ENCODE measurements at regions not wholly inside any gene's neighbourhood (a gene's known extent, or its start where the extent isn't known, plus 50 kb on each side); places are given as distances from the start of the nearest gene placed in this dataset.

DNA sequence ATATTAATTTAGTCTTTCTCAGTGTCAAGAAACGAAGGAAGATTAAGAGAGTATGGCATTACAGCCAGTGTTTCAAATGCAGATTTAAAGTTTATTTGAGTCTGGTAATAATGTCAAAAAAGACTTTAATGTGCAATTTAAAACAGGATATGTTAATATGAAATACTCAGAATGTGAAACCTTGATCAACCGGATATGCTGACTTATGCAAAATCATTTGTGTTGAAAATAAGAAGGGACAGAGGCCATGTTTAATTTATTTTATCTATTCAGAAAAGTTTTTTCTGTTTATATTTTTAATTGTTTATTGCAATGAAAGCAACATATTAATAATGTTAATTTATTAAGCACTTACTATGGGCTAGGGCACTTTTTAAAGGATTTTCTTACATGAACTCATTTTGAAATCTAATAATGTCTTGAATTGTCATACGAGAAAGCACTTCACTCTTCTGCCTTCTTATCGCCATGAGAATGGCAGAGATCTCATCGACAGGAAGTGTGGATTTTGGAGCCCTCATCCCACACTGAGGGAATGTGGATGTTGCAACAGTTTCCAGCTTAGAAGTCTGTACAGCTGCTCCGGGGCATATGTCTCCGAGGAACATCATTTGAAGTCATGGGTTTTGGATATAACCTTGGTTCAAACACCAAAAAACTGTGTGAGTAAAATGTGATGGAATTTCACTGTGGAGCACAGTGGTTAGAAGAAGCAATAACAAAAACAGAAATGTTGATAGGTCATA is 1410.4 kb downstream of the EPHA7 start:
- Histone ChIP-seq H3K9ac (ENCODE audit: low read depth, low read length) (no peak overlapping the region), H3K36me3 (ENCODE audit: insufficient read depth, low read depth, low read length) (no peaks in the 10 kb centered on the region), H3K27ac (ENCODE audit: low read length) (no peak overlapping the region), H3K4me3 (ENCODE audit: low read length) (no peak overlapping the region), H3K4me1 (ENCODE audit: insufficient read depth, low read length) (no peaks in the 10 kb centered on the region), H3K27me3 (ENCODE audit: insufficient read depth, low read length) (no peaks in the 10 kb centered on the region), H3K9me3 (ENCODE audit: insufficient read depth, low read depth, low read length) (peaks cover 7% of the 10 kb centered on the region; the same call in 1 of the 2 replicates)

DNA sequence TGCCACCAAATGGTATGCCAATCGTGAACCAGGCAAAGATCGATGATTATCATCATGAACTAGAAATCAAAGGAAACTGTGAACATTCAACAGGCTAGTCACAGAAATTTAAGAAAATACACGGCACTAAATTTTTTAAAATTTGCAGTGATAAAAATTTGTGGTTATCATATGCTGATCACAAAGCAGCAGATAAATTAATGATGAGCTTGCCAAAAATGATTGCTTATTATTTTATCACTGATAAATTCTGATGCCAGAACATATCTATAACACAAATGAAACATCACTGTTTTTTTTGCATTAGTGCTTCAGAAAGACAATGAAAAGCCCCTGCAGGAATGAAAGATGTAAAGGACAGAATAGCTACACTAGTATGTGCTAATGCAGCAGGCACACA is 1413.2 kb upstream of the MAP3K7 start:
- Histone ChIP-seq H3K27ac (ENCODE audit: low read length) (no peak overlapping the region), H3K9ac (ENCODE audit: low read depth, low read length) (no peak overlapping the region), H3K4me3 (ENCODE audit: low read length) (no peak overlapping the region), H3K4me1 (ENCODE audit: insufficient read depth, low read length) (no peaks in the 10 kb centered on the region), H3K9me3 (ENCODE audit: insufficient read depth, low read depth, low read length) (no peaks in the 10 kb centered on the region), H3K27me3 (ENCODE audit: insufficient read depth, low read length) (no peaks in the 10 kb centered on the region), H3K36me3 (ENCODE audit: insufficient read depth, low read depth, low read length) (no peaks in the 10 kb centered on the region)

- Histone ChIP-seq H3K9me3 (ENCODE audit: insufficient read depth, low read depth, low read length) (peaks cover 5% of the 10 kb centered on the region), H3K27me3 (ENCODE audit: insufficient read depth, low read length) (no peaks in the 10 kb centered on the region), H3K27ac (ENCODE audit: low read length) (no peak overlapping the region), H3K4me1 (ENCODE audit: insufficient read depth, low read length) (no peaks in the 10 kb centered on the region), H3K4me3 (ENCODE audit: low read length) (no peak overlapping the region), H3K9ac (ENCODE audit: low read depth, low read length) (no peak overlapping the region), H3K36me3 (ENCODE audit: insufficient read depth, low read depth, low read length) (no peaks in the 10 kb centered on the region)
These were observed 1407.9 kb upstream of the MAP3K7 start for GRCh38 chr6:91994787-91995186.

- H3K9ac ChIP-seq (ENCODE audit: low read depth, low read length) = no peak overlapping the region
- H3K36me3 ChIP-seq (ENCODE audit: insufficient read depth, low read depth, low read length) = no peaks in the 10 kb centered on the region
- no peak overlapping the region for H3K4me3 ChIP-seq (ENCODE audit: low read length)
- H3K4me1 ChIP-seq (ENCODE audit: insufficient read depth, low read length) = no peaks in the 10 kb centered on the region
- no peak overlapping the region for H3K27ac ChIP-seq (ENCODE audit: low read length)
- no peaks in the 10 kb centered on the region for H3K9me3 ChIP-seq (ENCODE audit: insufficient read depth, low read depth, low read length)
- no peaks in the 10 kb centered on the region for H3K27me3 ChIP-seq (ENCODE audit: insufficient read depth, low read length)
These were observed 1395.7 kb upstream of the MAP3K7 start for GRCh38 chr6:91982559-91982958.

DNA sequence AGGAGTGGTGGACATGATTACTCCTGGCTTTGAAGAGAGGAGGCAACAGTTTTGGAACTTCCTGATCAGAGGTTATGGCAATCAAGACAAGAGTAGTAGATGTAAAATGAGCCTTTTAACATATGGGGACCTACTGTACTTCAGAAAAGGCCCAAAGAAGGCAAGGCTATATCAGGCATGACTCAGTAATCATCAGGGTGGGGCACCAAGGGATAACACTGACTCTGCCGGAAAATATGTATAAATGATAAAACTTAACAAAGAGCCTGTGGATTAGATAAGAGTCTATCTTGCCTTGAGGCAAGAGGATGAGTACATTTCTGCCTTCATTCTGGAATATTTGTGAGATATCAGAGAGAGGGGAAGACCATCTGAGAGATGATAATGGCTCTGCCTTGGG is 1389.9 kb upstream of the MAP3K7 start:
- Histone ChIP-seq H3K36me3 (ENCODE audit: insufficient read depth, low read depth, low read length) (no peaks in the 10 kb centered on the region), H3K27me3 (ENCODE audit: insufficient read depth, low read length) (no peaks in the 10 kb centered on the region), H3K4me1 (ENCODE audit: insufficient read depth, low read length) (no peaks in the 10 kb centered on the region), H3K4me3 (ENCODE audit: low read length) (no peak overlapping the region), H3K9me3 (ENCODE audit: insufficient read depth, low read depth, low read length) (peaks cover 4% of the 10 kb centered on the region; the same call in 1 of the 2 replicates), H3K27ac (ENCODE audit: low read length) (no peak overlapping the region), H3K9ac (ENCODE audit: low read depth, low read length) (no peak overlapping the region)

- H3K36me3 ChIP-seq (ENCODE audit: insufficient read depth, low read depth, low read length) = no peaks in the 10 kb centered on the region
- no peak overlapping the region for H3K27ac ChIP-seq (ENCODE audit: low read length)
- H3K27me3 ChIP-seq (ENCODE audit: insufficient read depth, low read length) = no peaks in the 10 kb centered on the region
- H3K4me3 ChIP-seq (ENCODE audit: low read length) = no peak overlapping the region
- H3K4me1 ChIP-seq (ENCODE audit: insufficient read depth, low read length) = no peaks in the 10 kb centered on the region
- no peak overlapping the region for H3K9ac ChIP-seq (ENCODE audit: low read depth, low read length)
- H3K9me3 ChIP-seq (ENCODE audit: insufficient read depth, low read depth, low read length) = peaks cover 21% of the 10 kb centered on the region
These were observed 1383.8 kb upstream of the MAP3K7 start for GRCh38 chr6:91970700-91971099.

DNA sequence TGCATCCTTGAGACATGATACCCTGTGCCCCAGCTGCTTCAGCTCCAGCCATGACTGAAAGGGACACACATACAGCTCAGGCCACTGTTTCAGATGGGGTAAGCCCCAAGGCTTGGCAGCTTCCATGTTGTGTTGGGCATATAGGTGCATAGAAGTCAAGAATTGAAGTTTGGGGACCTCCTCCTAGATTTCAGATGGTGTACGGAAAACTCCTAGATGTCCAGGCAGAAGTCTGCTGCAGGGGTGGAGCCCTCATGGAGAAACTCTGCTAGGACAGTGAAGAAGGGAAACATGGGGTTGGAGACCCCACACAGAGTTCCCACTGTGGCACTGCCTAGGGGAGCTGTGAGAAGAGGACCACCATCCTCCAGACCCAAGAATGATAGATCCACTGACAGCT is 1379.0 kb upstream of the MAP3K7 start:
- H3K36me3 ChIP-seq (ENCODE audit: insufficient read depth, low read depth, low read length) = no peaks in the 10 kb centered on the region
- no peaks in the 10 kb centered on the region for H3K27me3 ChIP-seq (ENCODE audit: insufficient read depth, low read length)
- H3K4me1 ChIP-seq (ENCODE audit: insufficient read depth, low read length) = no peaks in the 10 kb centered on the region
- H3K9ac ChIP-seq (ENCODE audit: low read depth, low read length) = no peak overlapping the region
- peaks cover 27% of the 10 kb centered on the region for H3K9me3 ChIP-seq (ENCODE audit: insufficient read depth, low read depth, low read length)
- no peak overlapping the region for H3K27ac ChIP-seq (ENCODE audit: low read length)
- H3K4me3 ChIP-seq (ENCODE audit: low read length) = no peak overlapping the region

GRCh38 chr6:91961671-91962070 is 1374.8 kb upstream of the MAP3K7 start:
- peaks cover 19% of the 10 kb centered on the region for H3K9me3 ChIP-seq (ENCODE audit: insufficient read depth, low read depth, low read length)
- H3K4me3 ChIP-seq (ENCODE audit: low read length) = no peak overlapping the region
- no peaks in the 10 kb centered on the region for H3K36me3 ChIP-seq (ENCODE audit: insufficient read depth, low read depth, low read length)
- no peaks in the 10 kb centered on the region for H3K27me3 ChIP-seq (ENCODE audit: insufficient read depth, low read length)
- H3K27ac ChIP-seq (ENCODE audit: low read length) = no peak overlapping the region
- no peak overlapping the region for H3K9ac ChIP-seq (ENCODE audit: low read depth, low read length)
- no peaks in the 10 kb centered on the region for H3K4me1 ChIP-seq (ENCODE audit: insufficient read depth, low read length)

DNA sequence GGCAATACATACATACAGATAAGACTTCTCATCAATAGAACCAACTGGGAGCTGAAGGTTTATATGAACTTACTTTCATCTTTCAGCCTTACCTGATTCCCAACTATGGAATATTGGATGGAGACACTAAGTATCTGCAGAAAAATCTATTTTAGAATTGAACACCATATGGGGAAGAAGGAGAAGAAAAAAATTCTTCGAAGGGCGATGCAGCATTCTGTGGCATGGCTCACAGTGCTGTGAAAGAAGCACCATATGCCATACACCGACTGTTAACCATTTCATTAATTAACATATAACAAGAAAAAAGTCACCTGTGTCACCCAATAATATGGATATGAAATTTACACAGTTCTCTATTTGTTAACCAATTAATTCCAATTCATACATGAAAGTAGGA is 1374.4 kb upstream of the MAP3K7 start:
- H3K27me3 ChIP-seq (ENCODE audit: insufficient read depth, low read length) = no peaks in the 10 kb centered on the region
- H3K36me3 ChIP-seq (ENCODE audit: insufficient read depth, low read depth, low read length) = no peaks in the 10 kb centered on the region
- H3K27ac ChIP-seq (ENCODE audit: low read length) = no peak overlapping the region
- peaks cover 15% of the 10 kb centered on the region for H3K9me3 ChIP-seq (ENCODE audit: insufficient read depth, low read depth, low read length)
- no peaks in the 10 kb centered on the region for H3K4me1 ChIP-seq (ENCODE audit: insufficient read depth, low read length)
- no peak overlapping the region for H3K4me3 ChIP-seq (ENCODE audit: low read length)
- no peak overlapping the region for H3K9ac ChIP-seq (ENCODE audit: low read depth, low read length)

GRCh38 chr6:91941838-91942237 is 1355.0 kb upstream of the MAP3K7 start:
- Histone ChIP-seq H3K27ac (ENCODE audit: low read length) (no peak overlapping the region), H3K4me3 (ENCODE audit: low read length) (no peak overlapping the region), H3K4me1 (ENCODE audit: insufficient read depth, low read length) (no peaks in the 10 kb centered on the region), H3K36me3 (ENCODE audit: insufficient read depth, low read depth, low read length) (no peaks in the 10 kb centered on the region), H3K9ac (ENCODE audit: low read depth, low read length) (no peak overlapping the region), H3K27me3 (ENCODE audit: insufficient read depth, low read length) (no peaks in the 10 kb centered on the region), H3K9me3 (ENCODE audit: insufficient read depth, low read depth, low read length) (peaks cover 10% of the 10 kb centered on the region)

GRCh38 chr6:91940801-91941200 is 1353.9 kb upstream of the MAP3K7 start:
- no peaks in the 10 kb centered on the region for H3K27me3 ChIP-seq (ENCODE audit: insufficient read depth, low read length)
- H3K36me3 ChIP-seq (ENCODE audit: insufficient read depth, low read depth, low read length) = no peaks in the 10 kb centered on the region
- peaks cover 4% of the 10 kb centered on the region; the same call in 1 of the 2 replicates for H3K9me3 ChIP-seq (ENCODE audit: insufficient read depth, low read depth, low read length)
- H3K4me1 ChIP-seq (ENCODE audit: insufficient read depth, low read length) = no peaks in the 10 kb centered on the region
- no peak overlapping the region for H3K27ac ChIP-seq (ENCODE audit: low read length)
- H3K4me3 ChIP-seq (ENCODE audit: low read length) = no peak overlapping the region
- no peak overlapping the region for H3K9ac ChIP-seq (ENCODE audit: low read depth, low read length)

GRCh38 chr6:91926827-91927226 is 1340.0 kb upstream of the MAP3K7 start:
- H3K4me1 ChIP-seq (ENCODE audit: insufficient read depth, low read length) = no peaks in the 10 kb centered on the region
- no peak overlapping the region for H3K4me3 ChIP-seq (ENCODE audit: low read length)
- H3K27ac ChIP-seq (ENCODE audit: low read length) = no peak overlapping the region
- H3K27me3 ChIP-seq (ENCODE audit: insufficient read depth, low read length) = no peaks in the 10 kb centered on the region
- H3K9ac ChIP-seq (ENCODE audit: low read depth, low read length) = no peak overlapping the region
- H3K36me3 ChIP-seq (ENCODE audit: insufficient read depth, low read depth, low read length) = no peaks in the 10 kb centered on the region
- peaks cover 5% of the 10 kb centered on the region; the same call in 1 of the 2 replicates for H3K9me3 ChIP-seq (ENCODE audit: insufficient read depth, low read depth, low read length)
